H9 (cell line): ENCODE measurements at regions not wholly inside any gene's neighbourhood (a gene's known extent, or its start where the extent isn't known, plus 50 kb on each side); places are given as distances from the start of the nearest gene placed in this dataset.

Source experiments
- DNase-seq: peaks from one replicate; pipeline ENCODE4 v3.0.0-alpha.2; 2017
- H2AFZ ChIP-seq: one replicate; pipeline ENCODE4 v1.6.1; 2013; ENCODE audit warnings: mild to moderate bottlenecking, low read length, control low read depth, moderate library complexity
- H2AK5ac ChIP-seq: 2 replicates; pipeline ENCODE4 v1.6.1; 2013; ENCODE audit warnings: low read length, control low read depth, mixed read lengths; ENCODE audit not compliant: insufficient read length
- H2BK120ac ChIP-seq: one replicate; pipeline ENCODE4 v1.6.1; 2013; ENCODE audit warnings: low read depth, mild to moderate bottlenecking, low read length, control low read depth, inconsistent platforms; ENCODE audit not compliant: poor library complexity, severe bottlenecking
- H2BK12ac ChIP-seq: 2 replicates; pipeline ENCODE4 v1.6.1; 2013; ENCODE audit warnings: low read length, control low read depth, mixed read lengths, low read depth; ENCODE audit not compliant: insufficient read length
- H2BK15ac ChIP-seq: 2 replicates; pipeline ENCODE4 v1.6.1; 2013; ENCODE audit warnings: low read depth, low read length, control low read depth
- H2BK20ac ChIP-seq: one replicate; pipeline ENCODE4 v1.6.1; 2013; ENCODE audit warnings: low read depth, mild to moderate bottlenecking, low read length, control low read depth, inconsistent platforms; ENCODE audit not compliant: poor library complexity, severe bottlenecking
- H2BK5ac ChIP-seq: 2 replicates; pipeline ENCODE4 v1.6.1; 2013; ENCODE audit warnings: low read length, control low read depth, mixed read lengths; ENCODE audit not compliant: insufficient read length
- H3K14ac ChIP-seq: 2 replicates; pipeline ENCODE4 v1.6.1; 2013; ENCODE audit warnings: low read length, control low read depth; ENCODE audit not compliant: insufficient read depth
- H3K18ac ChIP-seq: 2 replicates; pipeline ENCODE4 v1.6.1; 2013; ENCODE audit warnings: low read depth, mild to moderate bottlenecking, mixed read lengths, low read length, control low read depth; ENCODE audit not compliant: insufficient read length
- H3K23ac ChIP-seq: 2 replicates; pipeline ENCODE4 v1.6.1; 2013; ENCODE audit warnings: low read length, control low read depth, mixed read lengths, low read depth; ENCODE audit not compliant: insufficient read length
- H3K23me2 ChIP-seq: 2 replicates; pipeline ENCODE4 v1.6.1; 2013; ENCODE audit warnings: low read depth, mild to moderate bottlenecking, mixed read lengths, low read length, control low read depth; ENCODE audit not compliant: insufficient read length, poor library complexity, severe bottlenecking
- H3K27ac ChIP-seq: 2 replicates; pipeline ENCODE4 v1.5.1; 2013; ENCODE audit warnings: low read length, control low read depth, mixed read lengths, low read depth; ENCODE audit not compliant: insufficient read length
- H3K27me3 ChIP-seq: 2 replicates; pipeline ENCODE4 v1.6.1; 2013; ENCODE audit warnings: low read length, control low read depth, inconsistent platforms; ENCODE audit not compliant: insufficient read depth
- H3K4ac ChIP-seq: 2 replicates; pipeline ENCODE4 v1.6.1; 2013; ENCODE audit warnings: low read depth, mild to moderate bottlenecking, control low read depth, inconsistent platforms, low read length, moderate library complexity
- H3K4me1 ChIP-seq: 2 replicates; pipeline ENCODE4 v1.6.1; 2013; ENCODE audit warnings: low read length, control low read depth, inconsistent platforms; ENCODE audit not compliant: insufficient read depth
- H3K4me2 ChIP-seq: 2 replicates; pipeline ENCODE4 v1.6.1; 2013; ENCODE audit warnings: low read length, control low read depth, mixed read lengths; ENCODE audit not compliant: insufficient read length, insufficient read depth
- H3K56ac ChIP-seq: 2 replicates; pipeline ENCODE4 v1.6.1; 2013; ENCODE audit warnings: low read depth, mild to moderate bottlenecking, mixed read lengths, low read length, control low read depth; ENCODE audit not compliant: insufficient read length
- H3K79me1 ChIP-seq: 2 replicates; pipeline ENCODE4 v1.6.1; 2013; ENCODE audit warnings: low read depth, mild to moderate bottlenecking, moderate library complexity, low read length, control low read depth, inconsistent platforms; ENCODE audit not compliant: insufficient read depth, poor library complexity, severe bottlenecking
- H3K79me2 ChIP-seq: 2 replicates; pipeline ENCODE4 v1.6.1; 2013; ENCODE audit warnings: low read length, control low read depth, inconsistent platforms; ENCODE audit not compliant: insufficient read depth
- H3K9ac ChIP-seq: 2 replicates; pipeline ENCODE4 v1.6.1; 2013; ENCODE audit warnings: low read length, control low read depth, mixed read lengths; ENCODE audit not compliant: insufficient read length; ENCODE audit errors: extremely low read depth
- H3K9me3 ChIP-seq: one replicate; pipeline ENCODE4 v1.6.1; 2013; ENCODE audit warnings: low read depth, low read length, inconsistent platforms; ENCODE audit not compliant: control insufficient read depth
- H3T11ph ChIP-seq: one replicate; pipeline ENCODE4 v1.6.1; 2013; ENCODE audit warnings: mild to moderate bottlenecking, low read length, control low read depth, inconsistent platforms
- H4K20me1 ChIP-seq: one replicate; pipeline ENCODE4 v1.6.1; 2013; ENCODE audit not compliant: control insufficient read depth, insufficient read length, insufficient read depth
- H4K5ac ChIP-seq: 2 replicates; pipeline ENCODE4 v1.6.1; 2013; ENCODE audit warnings: low read depth, mild to moderate bottlenecking, mixed read lengths, low read length, control low read depth; ENCODE audit not compliant: insufficient read length
- H4K8ac ChIP-seq: replicated peaks from 2 replicates; pipeline ENCODE4 v1.6.1; 2013; ENCODE audit warnings: low read length, control low read depth, mixed read lengths, low read depth; ENCODE audit not compliant: insufficient read length
- H4K91ac ChIP-seq: 2 replicates; pipeline ENCODE4 v1.6.1; 2013; ENCODE audit warnings: low read depth, mild to moderate bottlenecking, moderate library complexity, mixed read lengths, low read length, control low read depth; ENCODE audit not compliant: insufficient read length
- H3K27ac Mint-ChIP-seq, 3 experiments: 2 replicates in 2 of 3; 3 replicates in 1 of 3; pipeline ENCODE4 v1.8.0; 2020 to 2021; ENCODE audit warnings: mixed read lengths in 3 of 3, mild to moderate bottlenecking in 1 of 3, moderate library complexity in 1 of 3
- H3K27me3 Mint-ChIP-seq: 2 replicates; pipeline ENCODE4 v1.8.0; 2021; ENCODE audit warnings: low read depth, mild to moderate bottlenecking, moderate library complexity, mixed read lengths
- H3K36me3 Mint-ChIP-seq, 3 experiments: 2 replicates in 2 of 3; 3 replicates in 1 of 3; pipeline ENCODE4 v1.8.0; 2020 to 2021; ENCODE audit warnings: low read depth in 3 of 3, mixed read lengths in 3 of 3; ENCODE audit not compliant: insufficient read depth in 1 of 3
- H3K4me1 Mint-ChIP-seq, 2 experiments: 2 replicates each; pipeline ENCODE4 v1.8.0; 2020; ENCODE audit warnings: mixed read lengths in 2 of 2
- H3K4me3 Mint-ChIP-seq, 2 experiments: 2 replicates in 1 of 2; 3 replicates in 1 of 2; pipeline ENCODE4 v1.8.0; 2020 to 2021; ENCODE audit warnings: mild to moderate bottlenecking in 2 of 2, mixed read lengths in 2 of 2, moderate library complexity in 1 of 2
- H3K9me3 Mint-ChIP-seq, 2 experiments: 2 replicates in 1 of 2; 3 replicates in 1 of 2; pipeline ENCODE4 v1.8.0; 2020; ENCODE audit warnings: mild to moderate bottlenecking in 2 of 2, mixed read lengths in 2 of 2, moderate library complexity in 1 of 2
- WGBS: extraction: QIAGEN DNeasy Blood & Tissue Kit; methylation state at CpG from one replicate; pipeline ENCODE4 v1.1.7; 2013; ENCODE audit warnings: missing lambda C conversion rate, low lambda C conversion rate, mixed read lengths; ENCODE audit not compliant: insufficient read length; ENCODE audit errors: extremely low coverage; 5-methylcytosine and 5-hydroxymethylcytosine counted together
- TF ChIP-seq, protein P1 (sequence below): fragments of 200-600 bp; sonication (generic); conservative IDR thresholded peaks from 3 replicates; pipeline ENCODE4 v1.8.0; 2021; ENCODE audit warnings: antibody characterized with exemption, mild to moderate bottlenecking

DNA sequence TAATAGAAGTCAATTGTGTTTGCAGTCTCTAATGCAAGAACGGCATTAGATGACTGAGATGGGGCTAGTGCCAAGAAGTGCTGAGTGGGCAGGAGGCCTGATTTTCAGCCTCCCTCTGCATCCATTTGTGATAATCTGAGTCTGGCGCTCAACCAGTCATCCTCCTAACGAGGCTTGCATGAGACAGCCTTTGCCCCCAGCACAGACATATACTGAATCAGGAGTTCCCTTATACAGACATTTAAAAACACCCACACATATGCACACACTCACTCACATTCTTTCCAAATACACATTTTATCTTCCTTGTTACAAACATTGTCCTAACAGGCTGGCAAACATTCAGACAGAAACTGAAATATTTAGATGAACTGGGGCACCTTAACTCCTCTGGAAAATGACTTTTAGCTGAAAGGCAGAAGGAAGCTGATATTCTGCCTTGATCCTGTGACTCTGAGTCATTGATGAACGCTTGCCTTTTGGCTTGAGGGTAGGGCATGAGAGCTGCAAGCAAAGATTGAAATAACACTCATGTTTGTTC, 562.3 kb downstream of the DHX35 start:
- Histone ChIP-seq H3K4me2 (no peak overlapping the region), H3K79me1 (no peaks in the 10 kb centered on the region), H3K18ac (no peak overlapping the region), H3K9me3 (no peaks in the 10 kb centered on the region), H3K23ac (no peak overlapping the region), H2BK5ac (no peak overlapping the region), H3K56ac (no peak overlapping the region), H3T11ph (no peak overlapping the region), H4K91ac (no peak overlapping the region), H2AK5ac (no peak overlapping the region), H2AFZ (no peak overlapping the region), H4K5ac (no peak overlapping the region), H3K4me1 (no peaks in the 10 kb centered on the region), H3K79me2 (no peaks in the 10 kb centered on the region), H3K27me3 (no peaks in the 10 kb centered on the region), H2BK20ac (no peak overlapping the region), H3K14ac (no peak overlapping the region), H4K20me1 (no peaks in the 10 kb centered on the region), H4K8ac (no peak overlapping the region), H3K27ac (no peak overlapping the region), H3K4ac (no peak overlapping the region), H3K23me2 (no peaks in the 10 kb centered on the region), H2BK120ac (no peak overlapping the region), H2BK12ac (no peak overlapping the region), H2BK15ac (no peak overlapping the region), H3K9ac (no peak overlapping the region)
- DNase-seq: no peak
- no peak overlapping the region for H3K27ac Mint-ChIP-seq
- WGBS: no CpG with 5 or more reads among the region's 4 CpGs
- TF ChIP-seq, protein P1, sequence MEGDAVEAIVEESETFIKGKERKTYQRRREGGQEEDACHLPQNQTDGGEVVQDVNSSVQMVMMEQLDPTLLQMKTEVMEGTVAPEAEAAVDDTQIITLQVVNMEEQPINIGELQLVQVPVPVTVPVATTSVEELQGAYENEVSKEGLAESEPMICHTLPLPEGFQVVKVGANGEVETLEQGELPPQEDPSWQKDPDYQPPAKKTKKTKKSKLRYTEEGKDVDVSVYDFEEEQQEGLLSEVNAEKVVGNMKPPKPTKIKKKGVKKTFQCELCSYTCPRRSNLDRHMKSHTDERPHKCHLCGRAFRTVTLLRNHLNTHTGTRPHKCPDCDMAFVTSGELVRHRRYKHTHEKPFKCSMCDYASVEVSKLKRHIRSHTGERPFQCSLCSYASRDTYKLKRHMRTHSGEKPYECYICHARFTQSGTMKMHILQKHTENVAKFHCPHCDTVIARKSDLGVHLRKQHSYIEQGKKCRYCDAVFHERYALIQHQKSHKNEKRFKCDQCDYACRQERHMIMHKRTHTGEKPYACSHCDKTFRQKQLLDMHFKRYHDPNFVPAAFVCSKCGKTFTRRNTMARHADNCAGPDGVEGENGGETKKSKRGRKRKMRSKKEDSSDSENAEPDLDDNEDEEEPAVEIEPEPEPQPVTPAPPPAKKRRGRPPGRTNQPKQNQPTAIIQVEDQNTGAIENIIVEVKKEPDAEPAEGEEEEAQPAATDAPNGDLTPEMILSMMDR: no peak
- H3K27me3 Mint-ChIP-seq: no peaks in the 10 kb centered on the region
- H3K36me3 Mint-ChIP-seq: no peaks in the 10 kb centered on the region; a peak in 1 of 7 replicates
- H3K9me3 Mint-ChIP-seq: no peaks in the 10 kb centered on the region; a peak in 1 of 5 replicates
- peaks cover 7% of the 10 kb centered on the region in 2 experiments; a peak in 3 of 4 replicates for H3K4me1 Mint-ChIP-seq
- no peak overlapping the region for H3K4me3 Mint-ChIP-seq
